ENCODE measurements at regions not wholly inside any gene's neighbourhood (a gene's known extent, or its start where the extent isn't known, plus 50 kb on each side); places are given as distances from the start of the nearest gene placed in this dataset.

DNA sequence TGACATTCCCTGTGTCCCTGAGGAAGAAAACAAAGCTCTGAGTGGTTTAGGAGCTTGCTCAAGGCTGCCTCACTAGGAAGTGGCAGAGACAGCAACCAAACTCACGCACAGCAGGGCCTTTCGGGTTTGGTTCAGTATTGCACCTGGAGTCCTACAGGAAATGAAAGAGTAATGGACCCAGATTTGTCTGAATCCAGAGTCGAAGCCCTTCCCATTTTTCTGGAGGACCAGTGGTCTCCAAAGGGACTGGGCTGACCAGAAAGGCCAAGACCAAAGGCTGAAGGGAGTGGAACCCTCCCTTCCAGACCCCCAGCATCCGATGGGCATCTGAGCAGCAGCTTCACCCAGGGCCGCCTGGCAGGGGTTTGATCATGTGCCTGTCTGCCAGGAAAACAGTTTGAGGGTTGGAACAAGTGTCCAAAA lies 85.5 kb upstream of the RPL38 start:
- TF ChIP-seq, protein P1, sequence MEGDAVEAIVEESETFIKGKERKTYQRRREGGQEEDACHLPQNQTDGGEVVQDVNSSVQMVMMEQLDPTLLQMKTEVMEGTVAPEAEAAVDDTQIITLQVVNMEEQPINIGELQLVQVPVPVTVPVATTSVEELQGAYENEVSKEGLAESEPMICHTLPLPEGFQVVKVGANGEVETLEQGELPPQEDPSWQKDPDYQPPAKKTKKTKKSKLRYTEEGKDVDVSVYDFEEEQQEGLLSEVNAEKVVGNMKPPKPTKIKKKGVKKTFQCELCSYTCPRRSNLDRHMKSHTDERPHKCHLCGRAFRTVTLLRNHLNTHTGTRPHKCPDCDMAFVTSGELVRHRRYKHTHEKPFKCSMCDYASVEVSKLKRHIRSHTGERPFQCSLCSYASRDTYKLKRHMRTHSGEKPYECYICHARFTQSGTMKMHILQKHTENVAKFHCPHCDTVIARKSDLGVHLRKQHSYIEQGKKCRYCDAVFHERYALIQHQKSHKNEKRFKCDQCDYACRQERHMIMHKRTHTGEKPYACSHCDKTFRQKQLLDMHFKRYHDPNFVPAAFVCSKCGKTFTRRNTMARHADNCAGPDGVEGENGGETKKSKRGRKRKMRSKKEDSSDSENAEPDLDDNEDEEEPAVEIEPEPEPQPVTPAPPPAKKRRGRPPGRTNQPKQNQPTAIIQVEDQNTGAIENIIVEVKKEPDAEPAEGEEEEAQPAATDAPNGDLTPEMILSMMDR (IDR thresholded peaks at IDR 0.05; ENCODE audit: partially characterized antibody, unreplicated experiment): no peak
- Mint-ChIP-seq H3K27me3 (ENCODE audit: unreplicated experiment) (peaks cover 15% of the 10 kb centered on the region), H3K4me3 (ENCODE audit: unreplicated experiment) (peak overlapping the region; percentile 7), H3K27ac (ENCODE audit: unreplicated experiment) (peak overlapping the region; percentile 38), H3K9me3 (ENCODE audit: unreplicated experiment) (peaks cover 7% of the 10 kb centered on the region), H3K36me3 (ENCODE audit: unreplicated experiment) (no peaks in the 10 kb centered on the region), H3K4me1 (ENCODE audit: low read depth, unreplicated experiment) (peaks cover 51% of the 10 kb centered on the region)
- DNase-seq: no peak

DNA sequence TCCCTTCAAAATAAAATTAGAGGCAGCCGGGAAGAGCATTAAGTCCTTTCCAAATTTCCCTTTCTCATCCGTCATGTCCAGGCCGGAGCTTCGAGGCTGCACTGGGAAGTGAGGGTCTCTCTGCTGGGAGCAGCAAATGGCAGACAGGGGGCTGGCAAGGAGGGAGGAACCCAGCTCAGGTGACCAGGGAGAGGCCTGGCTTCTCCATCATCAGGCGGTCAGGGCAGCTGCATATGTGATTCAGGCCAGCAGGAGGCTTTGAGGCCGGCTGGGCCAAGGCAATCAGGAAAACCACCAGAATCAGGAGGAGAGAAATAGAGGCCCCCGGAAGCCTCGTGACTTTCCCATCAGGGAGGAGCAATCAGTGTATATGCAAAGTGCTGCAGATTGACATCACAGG lies 85.0 kb upstream of the RPL38 start:
- TF ChIP-seq, protein P1 (IDR thresholded peaks at IDR 0.05; ENCODE audit: partially characterized antibody, unreplicated experiment): peak; percentile 44
- no peaks in the 10 kb centered on the region for H3K36me3 Mint-ChIP-seq (ENCODE audit: unreplicated experiment)
- H3K4me1 Mint-ChIP-seq (ENCODE audit: low read depth, unreplicated experiment): peaks cover 54% of the 10 kb centered on the region
- peaks cover 15% of the 10 kb centered on the region for H3K27me3 Mint-ChIP-seq (ENCODE audit: unreplicated experiment)
- DNase-seq: peak; percentile 70
- H3K9me3 Mint-ChIP-seq (ENCODE audit: unreplicated experiment): peaks cover 7% of the 10 kb centered on the region
- no peak overlapping the region for H3K4me3 Mint-ChIP-seq (ENCODE audit: unreplicated experiment)
- peak overlapping the region; percentile 57 for H3K27ac Mint-ChIP-seq (ENCODE audit: unreplicated experiment)

DNA sequence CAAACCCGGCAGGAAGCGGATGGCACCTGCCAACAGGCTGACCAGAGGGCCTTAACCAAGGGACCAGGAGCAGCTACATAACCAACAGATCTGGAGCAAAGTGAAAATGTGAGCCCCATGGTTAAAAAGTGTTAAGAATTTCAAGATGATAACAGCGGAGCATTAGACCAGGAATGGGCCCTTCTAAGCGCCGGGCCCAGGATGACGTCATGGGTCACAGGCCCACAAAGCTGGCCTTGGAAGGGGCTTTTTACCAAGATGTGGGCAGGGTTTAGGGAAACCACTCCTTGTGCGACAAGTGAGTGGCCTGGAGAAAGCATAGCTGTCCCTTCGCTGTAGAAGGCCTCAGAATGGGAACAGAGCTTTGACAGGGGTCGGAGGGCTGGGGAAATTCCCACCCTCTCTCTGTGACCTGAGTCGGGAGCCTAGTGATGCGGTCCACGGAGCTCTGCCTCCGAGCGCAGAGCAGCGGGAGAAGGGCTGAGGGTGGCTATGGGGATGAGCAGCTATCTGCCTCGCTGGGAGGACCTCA lies 84.4 kb upstream of the RPL38 start:
- peaks cover 54% of the 10 kb centered on the region for H3K4me1 Mint-ChIP-seq (ENCODE audit: low read depth, unreplicated experiment)
- peaks cover 13% of the 10 kb centered on the region for H3K27me3 Mint-ChIP-seq (ENCODE audit: unreplicated experiment)
- H3K36me3 Mint-ChIP-seq (ENCODE audit: unreplicated experiment): no peaks in the 10 kb centered on the region
- no peak for DNase-seq
- TF ChIP-seq, protein P1 (IDR thresholded peaks at IDR 0.05; ENCODE audit: partially characterized antibody, unreplicated experiment): no peak
- no peak overlapping the region for H3K4me3 Mint-ChIP-seq (ENCODE audit: unreplicated experiment)
- peaks cover 2% of the 10 kb centered on the region for H3K9me3 Mint-ChIP-seq (ENCODE audit: unreplicated experiment)
- H3K27ac Mint-ChIP-seq (ENCODE audit: unreplicated experiment): peak overlapping the region; percentile 57

DNA sequence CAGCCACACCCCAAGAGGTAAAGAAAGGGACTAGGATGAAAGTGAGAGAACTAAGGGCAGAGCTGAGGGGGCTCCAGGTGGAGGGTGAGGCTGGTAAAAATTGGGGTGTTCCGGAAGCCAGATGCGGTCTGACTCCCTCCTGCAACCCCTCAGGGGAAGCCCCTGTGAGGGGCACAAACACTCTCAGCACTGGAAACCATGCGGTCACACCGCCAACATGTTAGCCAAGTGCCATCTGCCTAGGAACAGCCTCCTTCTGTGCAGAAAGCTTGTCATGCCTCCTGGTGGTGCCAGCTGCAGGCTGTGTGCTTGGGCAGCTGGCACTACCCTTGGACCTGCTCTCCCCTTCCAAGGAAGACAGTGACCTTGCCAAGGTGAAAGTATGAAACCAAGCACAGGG lies 83.5 kb upstream of the RPL38 start:
- no peak overlapping the region for H3K4me3 Mint-ChIP-seq (ENCODE audit: unreplicated experiment)
- H3K27ac Mint-ChIP-seq (ENCODE audit: unreplicated experiment): no peak overlapping the region
- H3K27me3 Mint-ChIP-seq (ENCODE audit: unreplicated experiment): peaks cover 10% of the 10 kb centered on the region
- TF ChIP-seq, protein P1 (IDR thresholded peaks at IDR 0.05; ENCODE audit: partially characterized antibody, unreplicated experiment): no peak
- peaks cover 2% of the 10 kb centered on the region for H3K36me3 Mint-ChIP-seq (ENCODE audit: unreplicated experiment)
- DNase-seq: no peak
- peaks cover 4% of the 10 kb centered on the region for H3K9me3 Mint-ChIP-seq (ENCODE audit: unreplicated experiment)
- peaks cover 49% of the 10 kb centered on the region for H3K4me1 Mint-ChIP-seq (ENCODE audit: low read depth, unreplicated experiment)

DNA sequence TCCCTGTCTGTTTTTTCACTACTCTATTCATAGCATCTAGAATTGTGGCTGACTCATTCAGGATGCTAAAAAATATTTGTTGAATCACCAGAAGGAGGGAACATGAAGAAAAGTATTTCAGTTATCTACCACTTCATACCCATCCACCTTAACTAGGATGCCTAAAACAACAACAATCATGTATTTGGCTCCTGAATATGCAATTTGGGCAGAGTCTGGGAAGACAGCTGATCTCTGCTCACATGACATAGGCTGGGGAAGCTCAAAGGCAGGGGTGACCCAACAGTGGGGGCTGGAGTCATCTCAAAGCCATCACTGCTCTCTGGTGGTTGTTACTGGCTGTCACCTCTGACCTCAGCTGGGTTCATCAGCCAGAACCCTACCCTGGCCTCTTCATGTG lies 80.1 kb upstream of the RPL38 start:
- H3K36me3 Mint-ChIP-seq (ENCODE audit: unreplicated experiment): peaks cover 5% of the 10 kb centered on the region
- no peak for DNase-seq
- TF ChIP-seq, protein P1 (IDR thresholded peaks at IDR 0.05; ENCODE audit: partially characterized antibody, unreplicated experiment): no peak
- H3K27me3 Mint-ChIP-seq (ENCODE audit: unreplicated experiment): peaks cover 10% of the 10 kb centered on the region
- H3K27ac Mint-ChIP-seq (ENCODE audit: unreplicated experiment): no peak overlapping the region
- peaks cover 8% of the 10 kb centered on the region for H3K9me3 Mint-ChIP-seq (ENCODE audit: unreplicated experiment)
- peaks cover 28% of the 10 kb centered on the region for H3K4me1 Mint-ChIP-seq (ENCODE audit: low read depth, unreplicated experiment)
- H3K4me3 Mint-ChIP-seq (ENCODE audit: unreplicated experiment): no peak overlapping the region

Measured in glutamatergic neuron (in vitro differentiated cells).